CMK (cell line): ENCODE measurements at regions not wholly inside any gene's neighbourhood (a gene's known extent, or its start where the extent isn't known, plus 50 kb on each side); places are given as distances from the start of the nearest gene placed in this dataset.
"Not testable (repeated sequence)": the region's sequence is repeated elsewhere in the genome, so short reads cannot be mapped to it uniquely, and the experiment has no call there.

ENCODE experiments used
- DNase-seq: peaks from one replicate; pipeline ENCODE4 v3.0.0-alpha.2; 2010; ENCODE audit warnings: low read depth

DNA sequence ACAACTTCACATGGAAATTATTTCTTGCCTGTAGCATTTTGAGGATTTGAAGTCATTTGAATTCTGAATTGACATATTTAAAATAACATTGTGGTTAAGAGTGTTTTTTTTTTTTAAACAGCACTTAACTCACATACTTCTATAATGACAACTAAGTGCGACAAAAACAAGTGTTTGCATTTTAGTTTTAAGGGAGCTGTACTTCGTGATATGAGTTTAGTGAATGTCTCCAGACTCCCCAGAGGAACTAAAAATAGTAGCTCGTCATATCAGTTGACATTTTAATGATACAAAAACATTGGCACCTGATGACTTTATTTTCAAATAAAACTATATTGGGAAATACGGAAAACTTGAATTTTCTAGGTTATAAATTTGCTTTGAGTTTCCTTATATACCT is 389.6 kb upstream of the MON1B start:
- DNase-seq, result no peak

GRCh38 chr16:76816475-76816874 is 374.5 kb upstream of the MON1B start:
- DNase-seq, result no peak

- DNase-seq, result no peak
These were observed 372.3 kb upstream of the MON1B start for GRCh38 chr16:76818606-76819181.

DNA sequence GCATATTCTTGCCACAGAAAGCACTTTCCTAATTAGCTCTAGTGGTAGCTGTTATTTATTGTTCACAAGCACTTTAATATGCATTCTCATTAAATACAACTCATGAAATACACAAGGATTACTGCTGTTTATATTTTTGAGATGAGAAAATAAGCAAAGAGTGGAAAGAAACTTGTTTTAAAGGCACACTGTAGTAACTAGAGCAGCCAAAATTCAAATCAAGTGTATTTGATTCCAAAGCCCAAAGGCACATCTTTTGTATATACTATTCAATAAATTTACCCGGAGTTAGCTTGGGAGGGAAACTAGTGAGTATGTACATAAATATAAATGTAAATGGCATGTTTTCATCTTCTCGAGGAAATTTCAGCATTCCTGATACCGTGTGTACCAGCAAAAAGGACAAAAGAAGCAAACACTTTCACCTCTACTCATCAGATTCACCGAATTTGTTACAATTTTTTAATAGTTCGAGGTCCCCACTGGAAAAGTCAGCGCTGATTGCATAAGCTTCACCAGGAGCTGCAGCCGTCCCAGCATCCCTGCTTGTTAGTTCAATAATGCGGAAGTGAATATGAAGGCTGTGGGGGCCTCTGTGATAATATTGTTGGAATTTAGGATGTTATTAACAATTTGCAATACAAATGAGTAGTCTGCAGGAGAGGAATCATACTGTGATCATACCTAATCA is 371.6 kb upstream of the MON1B start:
- DNase-seq, result no peak

DNA sequence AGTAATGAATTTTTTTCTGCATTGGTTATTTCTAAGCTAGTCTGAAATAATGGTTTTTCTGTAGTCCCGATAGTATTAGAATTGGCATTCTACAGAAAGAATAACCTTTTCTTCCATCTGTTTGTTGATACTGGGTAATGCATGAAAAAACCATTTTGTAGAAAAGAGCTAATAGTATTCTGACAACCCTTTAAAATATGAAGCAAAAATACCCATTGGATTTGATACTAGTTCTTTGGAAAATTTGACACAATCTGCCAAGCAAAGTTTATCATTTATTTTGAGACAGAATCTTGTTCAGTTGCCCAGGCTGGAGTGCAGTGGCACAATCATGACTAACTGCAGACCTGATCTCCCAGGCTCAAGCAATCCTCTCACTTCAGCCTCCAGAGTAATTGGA is 366.8 kb upstream of the MON1B start:
- no peak for DNase-seq

- DNase-seq, result no peak
These were observed 366.2 kb upstream of the MON1B start for GRCh38 chr16:76824791-76825190.

DNA sequence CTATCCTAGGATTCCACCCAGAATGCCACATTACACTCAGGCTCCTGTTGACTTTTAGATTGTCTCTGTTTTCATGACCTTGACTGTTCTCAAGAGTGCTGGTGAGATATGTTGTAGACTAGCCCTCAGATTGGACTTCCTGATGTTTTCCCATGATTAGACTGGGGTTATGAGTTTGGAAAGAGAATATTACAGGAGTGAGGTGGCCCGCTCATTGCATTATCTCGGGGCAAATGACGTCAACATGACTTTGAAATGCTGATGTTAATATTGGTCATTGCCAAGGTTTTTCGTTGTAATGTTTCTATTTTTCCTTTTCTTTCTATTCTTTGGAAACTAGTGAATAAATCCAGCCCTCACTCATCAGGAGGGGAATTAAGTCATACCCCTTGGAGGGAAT is 355.7 kb upstream of the MON1B start:
- no peak for DNase-seq

DNA sequence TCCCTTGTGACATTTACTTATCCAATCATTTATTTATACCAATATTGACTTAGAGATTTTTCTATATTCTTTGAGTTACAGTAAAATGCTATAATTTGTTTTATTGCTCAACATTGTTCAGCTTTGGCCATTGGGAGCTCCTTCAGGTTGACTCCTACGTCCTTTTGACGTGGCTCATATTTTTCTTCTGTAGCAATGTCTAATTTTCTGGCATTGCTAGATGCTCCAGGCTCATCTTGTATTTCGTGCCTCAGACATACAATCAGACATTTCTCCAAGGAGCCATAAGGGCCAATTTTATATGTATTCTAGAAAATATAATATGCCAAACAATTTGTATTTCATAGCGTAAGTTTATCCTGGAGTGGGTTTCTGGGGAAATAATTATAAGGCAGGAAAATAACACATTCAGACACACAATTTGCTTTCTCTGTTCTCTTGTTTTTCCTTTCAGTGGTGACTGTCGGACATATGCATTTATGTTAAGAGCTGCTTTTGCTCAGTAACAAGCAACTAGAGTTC is 355.1 kb upstream of the MON1B start:
- no peak for DNase-seq

GRCh38 chr16:76837872-76838271 is 353.1 kb upstream of the MON1B start:
- no peak for DNase-seq

- DNase-seq, result no peak
These were observed 336.8 kb upstream of the MON1B start for GRCh38 chr16:76854234-76854633.

- no peak for DNase-seq
These were observed 334.9 kb upstream of the MON1B start for GRCh38 chr16:76856112-76856511.

- DNase-seq, result no peak
These were observed 333.6 kb upstream of the MON1B start for GRCh38 chr16:76857402-76857801.

DNA sequence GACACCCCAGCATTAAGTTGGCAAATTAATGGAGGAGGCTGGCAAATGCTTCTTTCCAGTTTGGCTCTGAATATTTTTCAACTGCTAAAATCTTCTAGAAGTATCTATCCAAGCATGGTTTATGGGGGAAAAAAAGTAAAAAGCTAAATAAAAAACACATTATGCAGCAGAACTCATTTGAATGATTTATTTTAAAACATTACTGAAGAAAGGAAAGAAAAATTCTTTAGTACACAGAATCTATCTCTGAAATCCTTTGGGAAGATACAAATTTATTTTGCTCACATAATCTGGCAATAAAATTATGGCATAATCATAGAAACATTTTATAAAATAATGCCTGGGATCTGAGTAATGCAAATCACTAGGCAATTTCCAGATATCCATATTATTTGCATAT is 328.1 kb upstream of the MON1B start:
- no peak for DNase-seq

DNA sequence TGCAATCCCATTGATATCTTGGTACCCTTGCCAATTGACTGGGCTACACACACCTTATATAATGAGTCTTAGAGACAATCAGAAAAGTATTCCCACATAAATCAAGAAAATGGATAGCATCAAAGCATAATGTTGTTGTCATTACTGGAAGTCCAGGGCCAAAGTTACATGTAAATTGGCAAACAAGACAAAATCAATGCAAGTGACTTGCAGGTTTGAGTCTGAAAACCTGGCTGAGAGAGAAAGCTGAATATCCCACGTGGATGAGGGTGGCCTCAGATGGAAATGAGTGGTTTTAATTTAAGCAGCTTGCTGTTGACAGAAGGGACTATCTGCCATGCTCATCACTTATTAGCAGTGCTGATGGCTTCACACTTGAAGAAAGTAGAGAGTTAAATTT is 324.0 kb upstream of the MON1B start:
- DNase-seq, result no peak

GRCh38 chr16:76875898-76876297 is 315.1 kb upstream of the MON1B start:
- DNase-seq, result no peak

GRCh38 chr16:76879420-76879819 is 311.6 kb upstream of the MON1B start:
- DNase-seq, result no peak

- DNase-seq, result not testable (repeated sequence)
These were observed 310.5 kb upstream of the MON1B start for GRCh38 chr16:76880523-76880922.

- DNase-seq, result no peak
These were observed 308.9 kb upstream of the MON1B start for GRCh38 chr16:76882105-76882504.

- no peak for DNase-seq
These were observed 307.9 kb upstream of the MON1B start for GRCh38 chr16:76883076-76883475.

DNA sequence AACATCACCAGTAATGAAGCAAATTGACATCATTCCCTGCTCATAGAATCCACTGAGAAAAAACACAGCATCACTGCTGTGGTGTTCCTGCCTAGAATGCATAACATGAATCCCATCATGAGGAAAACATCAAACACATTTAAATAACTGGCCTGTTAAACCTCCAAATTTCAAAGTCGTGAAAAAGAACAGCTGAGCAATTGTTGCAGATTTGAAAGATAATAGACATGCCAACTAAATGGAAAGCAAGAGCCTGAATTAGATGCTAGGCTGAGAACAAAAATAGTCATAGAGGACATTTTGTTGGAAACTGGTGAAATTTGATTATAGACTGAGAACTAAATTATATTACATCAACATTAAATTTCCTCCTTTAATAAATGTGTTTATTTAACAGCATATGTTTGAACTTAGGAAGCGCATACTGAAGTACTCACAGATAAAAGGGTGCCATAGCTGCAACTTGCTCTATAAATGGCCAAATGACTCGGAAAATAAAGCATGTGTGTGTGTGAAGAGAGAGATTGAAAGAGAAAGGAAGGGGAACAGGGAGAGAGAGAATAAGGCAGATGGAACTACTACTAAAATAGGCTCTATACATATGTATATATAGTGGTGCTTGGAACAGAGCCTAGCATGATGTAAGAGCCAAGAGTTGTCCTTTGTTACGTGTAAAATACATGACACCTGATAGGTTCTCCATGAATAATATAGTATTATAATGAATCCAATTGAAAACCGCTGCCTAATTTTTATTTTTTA is 305.0 kb upstream of the MON1B start:
- DNase-seq, result no peak

DNA sequence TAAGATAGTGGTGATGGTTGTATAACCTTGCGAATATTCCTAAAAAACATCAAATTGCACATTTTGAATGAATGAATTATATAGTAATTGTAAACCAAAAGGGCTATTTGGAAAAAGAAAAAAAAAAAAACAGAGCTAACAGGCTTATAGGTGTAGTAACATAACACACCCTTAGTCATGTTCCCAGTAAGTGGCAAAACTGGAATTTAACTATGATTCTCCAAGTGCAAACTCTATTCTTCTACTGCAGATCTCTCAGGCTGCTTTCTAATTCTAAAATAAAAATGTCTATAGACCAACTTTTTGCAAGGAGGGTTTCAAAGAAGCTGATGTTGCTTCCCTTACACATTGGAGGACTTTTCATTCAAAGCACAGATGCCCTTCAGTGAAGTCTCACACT is 293.2 kb upstream of the MON1B start:
- DNase-seq, result no peak

GRCh38 chr16:76899767-76900166 is 291.2 kb upstream of the MON1B start:
- DNase-seq, result no peak
